Activated B cell treated with CpG ODN at 0.5 μM for 24 hours (primary cell): ENCODE measurements at regions not wholly inside any gene's neighbourhood (a gene's known extent, or its start where the extent isn't known, plus 50 kb on each side); places are given as distances from the start of the nearest gene placed in this dataset.

Experiments used
- ATAC-seq: fragments of 200-7000 bp; cut with Tn5 transposase; one replicate; pipeline ENCODE4 v1.10.0; 2021; ENCODE audit warnings: low read depth, mild to moderate bottlenecking, moderate library complexity
- CTCF ChIA-PET: fragments of 350-600 bp; sonication (Branson Sonifier 250); formaldehyde crosslinking; loops from one replicate; lab custom pipeline; 2021; ENCODE audit warnings: antibody characterized with exemption; lab: Charles Lee
- POLR2A ChIA-PET: fragments of 350-600 bp; sonication (Branson Sonifier 250); formaldehyde crosslinking; loops from one replicate; lab custom pipeline; 2021; ENCODE audit warnings: antibody characterized with exemption; lab: Charles Lee
- DNase-seq: peaks from one replicate; pipeline ENCODE4 v3.0.0; 2022
- H3K27ac Mint-ChIP-seq: one replicate; pipeline ENCODE4 v1.8.0; 2020; ENCODE audit warnings: mixed read lengths
- H3K27me3 Mint-ChIP-seq: one replicate; pipeline ENCODE4 v1.8.0; 2021; ENCODE audit warnings: mixed read lengths
- H3K36me3 Mint-ChIP-seq: one replicate; pipeline ENCODE4 v1.8.0; 2021; ENCODE audit warnings: low read depth, mixed read lengths
- H3K4me1 Mint-ChIP-seq: one replicate; pipeline ENCODE4 v1.8.0; 2021; ENCODE audit warnings: mixed read lengths
- H3K4me3 Mint-ChIP-seq: one replicate; pipeline ENCODE4 v1.8.0; 2020; ENCODE audit warnings: mild to moderate bottlenecking, mixed read lengths
- H3K9me3 Mint-ChIP-seq: one replicate; pipeline ENCODE4 v1.8.0; 2020; ENCODE audit warnings: mixed read lengths
- intact Hi-C: fragments of 100-400 bp; cut with micrococcal nuclease; formaldehyde crosslinking; loops from one replicate; pipeline ENCODE4 v1.15.1; 2024
- TF ChIP-seq, protein P1 (sequence below): fragments of 200-600 bp; IDR thresholded peaks from one replicate; pipeline ENCODE4 v1.8.0; 2022; ENCODE audit warnings: antibody characterized with exemption, mild to moderate bottlenecking

DNA sequence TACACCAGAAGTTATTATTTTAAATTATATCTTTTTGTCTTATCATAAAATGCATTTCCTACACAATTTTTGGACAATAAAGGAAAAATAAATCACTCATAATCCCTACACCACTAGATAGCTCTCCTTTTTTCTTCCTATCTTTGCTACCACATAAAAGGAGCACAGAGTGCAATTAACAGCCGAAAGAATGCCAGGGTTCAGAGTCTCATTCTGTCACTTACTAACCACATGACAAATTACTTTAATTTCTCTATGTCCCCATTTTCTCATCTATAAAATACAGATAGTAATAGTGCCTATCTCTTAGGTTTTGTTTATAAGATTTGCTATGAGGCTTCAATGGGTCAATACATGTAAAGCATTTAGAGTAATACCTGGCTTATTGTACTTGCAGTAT is 158.7 kb upstream of the GRIN3A start:
- intact Hi-C loops = no loop called here
- POLR2A ChIA-PET = no interaction called here
- no peak overlapping the region for H3K4me3 Mint-ChIP-seq
- H3K4me1 Mint-ChIP-seq = no peaks in the 10 kb centered on the region
- no peaks in the 10 kb centered on the region for H3K27me3 Mint-ChIP-seq
- no peaks in the 10 kb centered on the region for H3K36me3 Mint-ChIP-seq
- ATAC-seq (no peak), DNase-seq (no peak)
- TF ChIP-seq, protein P1, sequence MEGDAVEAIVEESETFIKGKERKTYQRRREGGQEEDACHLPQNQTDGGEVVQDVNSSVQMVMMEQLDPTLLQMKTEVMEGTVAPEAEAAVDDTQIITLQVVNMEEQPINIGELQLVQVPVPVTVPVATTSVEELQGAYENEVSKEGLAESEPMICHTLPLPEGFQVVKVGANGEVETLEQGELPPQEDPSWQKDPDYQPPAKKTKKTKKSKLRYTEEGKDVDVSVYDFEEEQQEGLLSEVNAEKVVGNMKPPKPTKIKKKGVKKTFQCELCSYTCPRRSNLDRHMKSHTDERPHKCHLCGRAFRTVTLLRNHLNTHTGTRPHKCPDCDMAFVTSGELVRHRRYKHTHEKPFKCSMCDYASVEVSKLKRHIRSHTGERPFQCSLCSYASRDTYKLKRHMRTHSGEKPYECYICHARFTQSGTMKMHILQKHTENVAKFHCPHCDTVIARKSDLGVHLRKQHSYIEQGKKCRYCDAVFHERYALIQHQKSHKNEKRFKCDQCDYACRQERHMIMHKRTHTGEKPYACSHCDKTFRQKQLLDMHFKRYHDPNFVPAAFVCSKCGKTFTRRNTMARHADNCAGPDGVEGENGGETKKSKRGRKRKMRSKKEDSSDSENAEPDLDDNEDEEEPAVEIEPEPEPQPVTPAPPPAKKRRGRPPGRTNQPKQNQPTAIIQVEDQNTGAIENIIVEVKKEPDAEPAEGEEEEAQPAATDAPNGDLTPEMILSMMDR = no peak
- no peak overlapping the region for H3K27ac Mint-ChIP-seq
- CTCF ChIA-PET = no interaction called here
- no peaks in the 10 kb centered on the region for H3K9me3 Mint-ChIP-seq

DNA sequence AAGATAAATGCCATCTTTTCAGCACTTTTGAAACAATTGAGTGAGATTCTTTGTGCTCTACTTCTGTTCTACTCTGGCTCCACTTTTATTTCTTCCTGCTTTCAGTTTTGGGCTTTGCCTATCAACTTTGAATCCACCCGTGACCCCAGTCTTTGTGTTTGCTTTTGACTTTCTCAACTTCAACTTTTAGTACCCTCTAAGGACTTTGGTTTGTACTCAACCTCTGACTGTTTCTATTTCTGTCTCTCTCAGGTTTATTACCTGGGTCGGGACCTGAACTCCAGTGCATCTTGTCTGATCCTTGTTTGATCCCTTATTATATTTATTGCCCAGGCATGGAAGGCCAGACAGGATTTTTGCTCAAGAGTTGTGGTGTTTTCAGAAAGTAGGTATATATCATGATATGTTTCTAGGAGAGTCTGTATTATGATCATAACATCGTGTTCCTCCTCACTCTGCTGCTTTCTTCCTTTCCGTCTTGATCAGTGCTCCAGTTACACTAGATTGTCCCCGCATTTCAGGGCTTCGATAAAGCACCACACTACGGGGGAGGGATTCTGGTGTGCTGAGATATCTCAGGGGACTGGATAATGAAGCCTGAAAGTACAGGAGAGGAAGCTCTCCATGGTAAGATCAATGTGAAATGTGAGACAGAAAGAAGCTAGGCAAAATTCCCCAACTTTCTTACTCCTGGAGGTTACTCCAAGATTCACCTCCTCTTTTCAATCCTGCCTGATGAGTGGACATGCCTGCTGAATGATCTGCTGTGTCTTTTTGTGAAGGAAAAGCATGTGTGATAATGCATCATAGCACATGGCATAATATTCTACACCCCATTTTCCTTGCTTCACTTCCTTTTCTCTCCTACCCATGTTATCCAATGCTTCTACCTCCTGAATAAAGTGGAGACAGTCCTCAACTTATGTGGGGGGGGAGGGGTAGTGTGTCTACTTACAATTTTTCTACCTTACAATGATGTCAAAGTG is 155.5 kb upstream of the GRIN3A start:
- TF ChIP-seq, protein P1 = no peak
- no peaks in the 10 kb centered on the region for H3K27me3 Mint-ChIP-seq
- H3K27ac Mint-ChIP-seq = no peak overlapping the region
- no peak overlapping the region for H3K4me3 Mint-ChIP-seq
- intact Hi-C loops = no loop called here
- no peaks in the 10 kb centered on the region for H3K4me1 Mint-ChIP-seq
- no peaks in the 10 kb centered on the region for H3K9me3 Mint-ChIP-seq
- ChIA-PET CTCF (no interaction called here), POLR2A (no interaction called here)
- DNase-seq = no peak
- H3K36me3 Mint-ChIP-seq = no peaks in the 10 kb centered on the region
- ATAC-seq = no peak

- TF ChIP-seq, protein P1 = no peak
- H3K4me3 Mint-ChIP-seq = no peak overlapping the region
- H3K9me3 Mint-ChIP-seq = no peaks in the 10 kb centered on the region
- POLR2A ChIA-PET = no interaction called here
- no peaks in the 10 kb centered on the region for H3K36me3 Mint-ChIP-seq
- ATAC-seq (no peak), DNase-seq (no peak)
- no peak overlapping the region for H3K27ac Mint-ChIP-seq
- intact Hi-C loops = no loop called here
- CTCF ChIA-PET = no interaction called here
- no peaks in the 10 kb centered on the region for H3K4me1 Mint-ChIP-seq
- H3K27me3 Mint-ChIP-seq = no peaks in the 10 kb centered on the region
Observed at GRCh38 chr9:101881508-101881907, 143.1 kb upstream of the GRIN3A start.

DNA sequence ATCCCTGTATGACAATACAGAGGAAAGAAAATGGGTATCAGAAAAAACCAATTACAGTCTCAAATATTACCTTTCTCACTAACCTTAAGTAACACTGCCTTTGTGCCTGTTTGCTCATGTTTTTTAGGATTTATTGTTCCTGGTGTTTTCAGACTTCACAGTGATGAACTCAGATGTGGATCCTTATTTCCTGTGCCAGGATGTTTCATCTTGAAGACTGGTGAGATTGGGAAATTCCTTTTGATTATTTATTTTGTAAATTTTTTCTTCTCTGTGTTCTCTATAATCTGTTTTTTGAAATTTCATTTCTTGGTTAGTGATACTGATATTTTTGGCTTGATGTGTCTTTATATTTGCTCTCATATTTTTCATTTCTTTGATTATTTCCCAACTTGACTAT is 142.4 kb upstream of the GRIN3A start:
- no peaks in the 10 kb centered on the region for H3K9me3 Mint-ChIP-seq
- H3K27me3 Mint-ChIP-seq = no peaks in the 10 kb centered on the region
- H3K4me3 Mint-ChIP-seq = no peak overlapping the region
- no peaks in the 10 kb centered on the region for H3K36me3 Mint-ChIP-seq
- TF ChIP-seq, protein P1 = no peak
- DNase-seq (no peak), ATAC-seq (no peak)
- no peaks in the 10 kb centered on the region for H3K4me1 Mint-ChIP-seq
- no peak overlapping the region for H3K27ac Mint-ChIP-seq
- ChIA-PET POLR2A (no interaction called here), CTCF (no interaction called here)
- intact Hi-C loops = no loop called here

GRCh38 chr9:101878734-101879133 is 140.3 kb upstream of the GRIN3A start:
- H3K36me3 Mint-ChIP-seq = no peaks in the 10 kb centered on the region
- TF ChIP-seq, protein P1 = no peak
- no peak overlapping the region for H3K27ac Mint-ChIP-seq
- POLR2A ChIA-PET = no interaction called here
- no peak for ATAC-seq
- no peaks in the 10 kb centered on the region for H3K9me3 Mint-ChIP-seq
- CTCF ChIA-PET = no interaction called here
- intact Hi-C loops = no loop called here
- H3K4me1 Mint-ChIP-seq = no peaks in the 10 kb centered on the region
- no peaks in the 10 kb centered on the region for H3K27me3 Mint-ChIP-seq
- H3K4me3 Mint-ChIP-seq = no peak overlapping the region
- no peak for DNase-seq
